PFSK-1 (cell line): ENCODE measurements at regions not wholly inside any gene's neighbourhood (a gene's known extent, or its start where the extent isn't known, plus 50 kb on each side); places are given as distances from the start of the nearest gene placed in this dataset.

Experiments used
- FOXP2 ChIP-seq: optimal IDR thresholded peaks from 2 replicates; pipeline ENCODE3; 2011; ENCODE audit warnings: borderline replicate concordance, control low read depth, inconsistent platforms; ENCODE audit not compliant: insufficient read depth; ENCODE audit errors: extremely low read length, extremely low read depth
- POLR2AphosphoS5 ChIP-seq: IDR thresholded peaks from 2 replicates; pipeline ENCODE4 v1.6.1; 2012; ENCODE audit warnings: low read depth, mild to moderate bottlenecking, control low read depth, low read length, moderate library complexity
- SIN3A ChIP-seq: IDR thresholded peaks from 2 replicates; pipeline ENCODE4 v1.6.1; 2012; ENCODE audit warnings: mild to moderate bottlenecking, low read length, moderate library complexity, borderline replicate concordance; ENCODE audit not compliant: insufficient read depth
- TAF1 ChIP-seq: IDR thresholded peaks from 2 replicates; pipeline ENCODE4 v1.6.1; 2012; ENCODE audit warnings: low read length, control low read depth, borderline replicate concordance; ENCODE audit not compliant: insufficient read depth
- TF ChIP-seq, protein P1 (sequence below), 2 experiments: IDR thresholded peaks; 2 replicates each; pipeline versions ENCODE4 v1.6.1 to v1.8.0; 2011 to 2012; ENCODE audit warnings: low read depth in 2 of 2, low read length in 2 of 2, control low read depth in 1 of 2, inconsistent platforms in 1 of 2, mild to moderate bottlenecking in 1 of 2, moderate library complexity in 1 of 2; ENCODE audit not compliant: insufficient read depth in 1 of 2

DNA sequence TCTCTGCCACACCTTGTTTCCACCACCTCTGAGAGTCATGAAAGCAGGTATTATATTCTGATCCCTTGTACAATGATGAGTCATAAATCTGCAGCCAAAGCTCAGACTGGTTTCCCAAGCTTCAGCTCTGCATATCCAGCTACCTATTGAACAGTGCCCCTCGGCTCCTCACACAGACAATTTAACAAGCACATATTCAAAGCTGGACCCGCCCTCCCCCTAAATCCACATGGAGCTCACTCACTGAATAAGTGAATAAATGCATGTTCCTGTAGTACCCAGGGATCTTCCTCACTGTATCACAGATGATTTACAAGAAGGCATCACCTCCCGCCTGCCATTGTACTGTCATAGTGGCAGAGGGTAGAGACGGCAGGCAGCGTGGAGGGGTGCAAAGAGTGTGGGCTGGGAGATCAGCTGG lies 516.4 kb downstream of the GRIN2A start:
- TF ChIP-seq SIN3A (no peak), FOXP2 (no peak)

DNA sequence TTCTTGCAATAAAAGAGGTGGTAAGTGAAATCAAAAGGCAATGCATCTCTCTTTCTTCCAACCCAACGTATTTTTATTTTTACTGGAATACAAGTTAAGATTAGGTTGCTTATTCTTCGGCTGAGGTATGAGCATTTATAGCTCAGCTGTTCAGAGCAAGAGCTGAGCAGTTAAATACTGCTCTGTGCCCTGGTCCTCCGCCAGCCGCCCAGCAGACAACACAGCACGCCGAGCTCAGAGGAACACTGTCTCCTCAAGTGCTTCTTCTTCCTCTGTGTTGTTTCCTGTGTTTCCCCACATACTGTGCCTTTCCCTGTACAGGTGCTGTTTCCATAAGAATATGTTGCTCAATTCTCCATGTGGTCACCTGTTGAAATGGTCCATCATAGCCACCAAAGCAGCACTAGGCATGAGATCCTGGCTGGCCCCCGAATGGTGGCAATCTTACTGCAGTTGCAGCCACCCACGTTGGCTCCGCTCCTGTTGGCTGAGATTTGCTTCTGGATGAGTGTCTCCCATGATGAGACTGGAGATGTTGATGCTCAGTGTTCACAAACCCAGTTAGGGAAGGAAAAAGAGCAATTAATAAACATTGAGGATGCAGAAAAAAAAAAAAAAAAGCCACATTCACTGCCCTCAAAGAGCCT lies 515.3 kb downstream of the GRIN2A start:
- TF ChIP-seq SIN3A: no peak
- no peak for TF ChIP-seq TAF1
- TF ChIP-seq POLR2AphosphoS5: no peak
- TF ChIP-seq FOXP2: no peak
- TF ChIP-seq, protein P1, sequence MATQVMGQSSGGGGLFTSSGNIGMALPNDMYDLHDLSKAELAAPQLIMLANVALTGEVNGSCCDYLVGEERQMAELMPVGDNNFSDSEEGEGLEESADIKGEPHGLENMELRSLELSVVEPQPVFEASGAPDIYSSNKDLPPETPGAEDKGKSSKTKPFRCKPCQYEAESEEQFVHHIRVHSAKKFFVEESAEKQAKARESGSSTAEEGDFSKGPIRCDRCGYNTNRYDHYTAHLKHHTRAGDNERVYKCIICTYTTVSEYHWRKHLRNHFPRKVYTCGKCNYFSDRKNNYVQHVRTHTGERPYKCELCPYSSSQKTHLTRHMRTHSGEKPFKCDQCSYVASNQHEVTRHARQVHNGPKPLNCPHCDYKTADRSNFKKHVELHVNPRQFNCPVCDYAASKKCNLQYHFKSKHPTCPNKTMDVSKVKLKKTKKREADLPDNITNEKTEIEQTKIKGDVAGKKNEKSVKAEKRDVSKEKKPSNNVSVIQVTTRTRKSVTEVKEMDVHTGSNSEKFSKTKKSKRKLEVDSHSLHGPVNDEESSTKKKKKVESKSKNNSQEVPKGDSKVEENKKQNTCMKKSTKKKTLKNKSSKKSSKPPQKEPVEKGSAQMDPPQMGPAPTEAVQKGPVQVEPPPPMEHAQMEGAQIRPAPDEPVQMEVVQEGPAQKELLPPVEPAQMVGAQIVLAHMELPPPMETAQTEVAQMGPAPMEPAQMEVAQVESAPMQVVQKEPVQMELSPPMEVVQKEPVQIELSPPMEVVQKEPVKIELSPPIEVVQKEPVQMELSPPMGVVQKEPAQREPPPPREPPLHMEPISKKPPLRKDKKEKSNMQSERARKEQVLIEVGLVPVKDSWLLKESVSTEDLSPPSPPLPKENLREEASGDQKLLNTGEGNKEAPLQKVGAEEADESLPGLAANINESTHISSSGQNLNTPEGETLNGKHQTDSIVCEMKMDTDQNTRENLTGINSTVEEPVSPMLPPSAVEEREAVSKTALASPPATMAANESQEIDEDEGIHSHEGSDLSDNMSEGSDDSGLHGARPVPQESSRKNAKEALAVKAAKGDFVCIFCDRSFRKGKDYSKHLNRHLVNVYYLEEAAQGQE (IDR thresholded peaks at IDR 0.05; ENCODE audit: insufficient read depth in 1 of 2, low read depth in 2 of 2, low read length in 2 of 2): no peak

DNA sequence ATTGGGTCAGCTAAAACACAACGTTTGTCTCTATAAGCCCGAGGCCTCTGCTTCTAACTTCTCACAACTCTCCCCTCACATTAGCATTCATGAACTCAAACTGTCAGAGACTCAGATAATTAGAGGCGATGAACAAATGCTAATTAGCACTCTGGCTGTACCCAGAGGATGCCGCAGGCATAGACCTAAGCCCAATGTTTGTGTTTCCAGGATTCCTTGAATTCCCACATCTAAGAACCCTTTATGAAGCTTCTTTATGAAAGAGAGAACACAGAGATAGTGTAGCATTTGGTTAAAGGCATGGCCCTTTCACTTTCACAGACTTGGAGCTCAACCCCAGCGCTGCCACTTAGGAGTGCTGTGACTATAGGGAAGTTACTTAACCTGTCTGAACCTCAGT lies 512.2 kb downstream of the GRIN2A start:
- TF ChIP-seq FOXP2: no peak
- TF ChIP-seq, protein P1 (IDR thresholded peaks at IDR 0.05; ENCODE audit: insufficient read depth in 1 of 2, low read depth in 2 of 2, low read length in 2 of 2): no peak

DNA sequence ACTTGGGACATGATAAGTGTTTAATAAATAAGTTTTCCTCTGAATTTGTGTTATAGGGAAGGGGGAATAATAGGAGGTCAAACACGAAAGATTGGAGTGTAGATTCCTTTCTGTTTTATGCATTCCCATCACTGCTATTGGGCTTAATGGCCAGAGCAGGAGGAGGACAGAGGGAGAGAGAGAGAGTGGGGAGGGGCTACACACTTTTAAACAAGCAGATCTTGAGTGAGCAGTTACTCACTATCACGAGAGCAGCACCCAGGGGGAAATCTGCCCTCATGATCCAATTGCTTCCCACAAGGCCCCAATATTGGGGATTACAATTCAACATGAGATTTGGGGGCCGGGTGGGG lies 505.0 kb downstream of the GRIN2A start:
- no peak for TF ChIP-seq POLR2AphosphoS5
- TF ChIP-seq, protein P1 (IDR thresholded peaks at IDR 0.05; ENCODE audit: insufficient read depth in 1 of 2, low read depth in 2 of 2, low read length in 2 of 2): no peak

DNA sequence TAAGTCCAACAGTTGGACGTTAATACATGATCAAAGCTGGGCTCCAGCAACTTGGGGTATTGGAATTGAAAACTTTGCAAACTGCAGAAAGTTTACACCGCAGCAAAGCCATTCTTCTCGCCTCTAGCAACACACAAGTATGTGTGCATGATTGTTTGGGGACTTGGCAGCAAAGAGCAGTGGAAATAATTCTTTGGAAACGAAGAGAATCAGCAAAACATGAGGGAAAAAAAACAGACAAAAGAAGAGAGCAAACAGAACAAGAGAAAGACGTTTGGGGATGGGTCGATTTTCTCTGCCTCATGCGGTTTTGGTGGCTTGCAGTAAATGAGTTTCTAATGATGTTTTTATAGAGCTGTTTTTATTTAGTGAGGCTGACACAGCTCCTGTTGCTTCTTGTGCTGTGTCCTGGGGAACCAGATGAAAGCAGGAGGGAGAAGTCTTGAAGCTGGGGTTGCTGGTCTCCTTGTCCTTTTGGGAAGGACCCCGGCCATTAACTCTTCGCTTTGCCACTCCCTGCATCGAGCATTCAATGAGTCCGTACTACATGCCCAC lies 502.9 kb downstream of the GRIN2A start:
- TF ChIP-seq POLR2AphosphoS5 (no peak), SIN3A (no peak), FOXP2 (no peak), TAF1 (no peak)
- TF ChIP-seq, protein P1 (IDR thresholded peaks at IDR 0.05; ENCODE audit: insufficient read depth in 1 of 2, low read depth in 2 of 2, low read length in 2 of 2): no peak
